Astrocyte of the spinal cord (primary cell): ENCODE measurements at regions not wholly inside any gene's neighbourhood (a gene's known extent, or its start where the extent isn't known, plus 50 kb on each side); places are given as distances from the start of the nearest gene placed in this dataset.

Experiments
- DNase-seq: peaks from one replicate; pipeline ENCODE4 v3.0.0; 2011; ENCODE audit warnings: low read depth, low spot score
- H3K4me3 ChIP-seq: 2 replicates; pipeline ENCODE4 v1.5.1; 2011; ENCODE audit warnings: low read depth, mild to moderate bottlenecking, low read length, moderate library complexity
- CTCF ChIP-seq: IDR thresholded peaks from 2 replicates; pipeline ENCODE4 v1.5.1; 2012; ENCODE audit warnings: low read depth, mild to moderate bottlenecking, low read length, inconsistent platforms
- in situ Hi-C: cut with HindIII; loops from 2 replicates; pipeline ENCODE4 v1.10.0; 2017; ENCODE audit warnings: low sequenced_read_pairs

GRCh38 chr4:137310166-137310565 is 222.1 kb downstream of the PCDH18 start:
- no peak overlapping the region for H3K4me3 ChIP-seq
- no peak for TF ChIP-seq CTCF
- in situ Hi-C loops: no loop called here
- no peak for DNase-seq

- TF ChIP-seq CTCF: no peak
- in situ Hi-C loops: no loop called here
- DNase-seq: no peak
- no peak overlapping the region for H3K4me3 ChIP-seq
Measured at GRCh38 chr4:137309424-137309823, 222.9 kb downstream of the PCDH18 start.

GRCh38 chr4:137307806-137308205 is 224.5 kb downstream of the PCDH18 start:
- no peak overlapping the region for H3K4me3 ChIP-seq
- peak; percentile 78 for DNase-seq
- in situ Hi-C loops: no loop called here
- no peak for TF ChIP-seq CTCF

- DNase-seq: peak; percentile 57
- in situ Hi-C loops: no loop called here
- TF ChIP-seq CTCF: no peak
- no peak overlapping the region for H3K4me3 ChIP-seq
Measured at GRCh38 chr4:137300776-137301175, 231.5 kb downstream of the PCDH18 start.

- no peak for TF ChIP-seq CTCF
- no peak overlapping the region for H3K4me3 ChIP-seq
- no peak for DNase-seq
- in situ Hi-C loops: no loop called here
Measured at GRCh38 chr4:137299281-137299680, 233.0 kb downstream of the PCDH18 start.

GRCh38 chr4:137293281-137293680 is 239.0 kb downstream of the PCDH18 start:
- DNase-seq: no peak
- in situ Hi-C loops: no loop called here
- H3K4me3 ChIP-seq: no peak overlapping the region
- no peak for TF ChIP-seq CTCF

GRCh38 chr4:137283737-137284136 is 248.6 kb downstream of the PCDH18 start:
- in situ Hi-C loops: no loop called here
- H3K4me3 ChIP-seq: no peak overlapping the region
- peak; percentile 61 for TF ChIP-seq CTCF
- peak; percentile 37 for DNase-seq
